AG20443 (cell line): ENCODE measurements at regions not wholly inside any gene's neighbourhood (a gene's known extent, or its start where the extent isn't known, plus 50 kb on each side); places are given as distances from the start of the nearest gene placed in this dataset.

Experiments
- DNase-seq: peaks from one replicate; pipeline ENCODE4 v3.0.0; 2012; ENCODE audit warnings: low spot score, mixed read lengths

GRCh38 chr13:32910530-32910929 lies 105.7 kb upstream of the KL start:
- no peak for DNase-seq

GRCh38 chr13:32911506-32911905 lies 104.7 kb upstream of the KL start:
- peak; percentile 65 for DNase-seq

GRCh38 chr13:32914686-32915085 lies 101.5 kb upstream of the KL start:
- no peak for DNase-seq

- DNase-seq, result no peak
These were observed 98.7 kb upstream of the KL start for GRCh38 chr13:32917504-32917903.

GRCh38 chr13:32923725-32924124 lies 92.5 kb upstream of the KL start:
- DNase-seq, result no peak

- no peak for DNase-seq
These were observed 91.3 kb upstream of the KL start for GRCh38 chr13:32924886-32925285.

- DNase-seq, result no peak
These were observed 90.7 kb upstream of the KL start for GRCh38 chr13:32925506-32925905.

GRCh38 chr13:32932376-32932775 lies 83.8 kb upstream of the KL start:
- DNase-seq, result no peak

GRCh38 chr13:32936716-32937115 lies 79.5 kb upstream of the KL start:
- no peak for DNase-seq

GRCh38 chr13:32938314-32938713 lies 77.9 kb upstream of the KL start:
- no peak for DNase-seq

GRCh38 chr13:32938907-32939306 lies 77.3 kb upstream of the KL start:
- DNase-seq, result peak; percentile 28

- DNase-seq, result peak; percentile 23
These were observed 75.6 kb upstream of the KL start for GRCh38 chr13:32940601-32941000.

GRCh38 chr13:32941368-32941767 lies 74.9 kb upstream of the KL start:
- no peak for DNase-seq

GRCh38 chr13:32946558-32946957 lies 69.7 kb upstream of the KL start:
- no peak for DNase-seq

GRCh38 chr13:32947411-32948276 lies 68.6 kb upstream of the KL start:
- no peak for DNase-seq

GRCh38 chr13:32949820-32950219 lies 66.4 kb upstream of the KL start:
- DNase-seq, result no peak

- no peak for DNase-seq
These were observed 64.6 kb upstream of the KL start for GRCh38 chr13:32951580-32951979.

- DNase-seq, result no peak
These were observed 60.2 kb upstream of the KL start for GRCh38 chr13:32955881-32956594.

GRCh38 chr13:32956595-32956933 lies 59.7 kb upstream of the KL start:
- DNase-seq, result peak; percentile 24

GRCh38 chr13:32960626-32961025 lies 55.6 kb upstream of the KL start:
- DNase-seq, result no peak

- DNase-seq, result no peak
These were observed 54.5 kb upstream of the KL start for GRCh38 chr13:32961724-32962123.

- DNase-seq, result no peak
These were observed 53.9 kb upstream of the KL start for GRCh38 chr13:32962342-32962741.

GRCh38 chr13:32964987-32965386 lies 51.2 kb upstream of the KL start:
- DNase-seq, result no peak
